Fibroblast of skin of left quadriceps (primary cell): ENCODE measurements at regions not wholly inside any gene's neighbourhood (a gene's known extent, or its start where the extent isn't known, plus 50 kb on each side); places are given as distances from the start of the nearest gene placed in this dataset.

ENCODE experiments used
- DNase-seq, 2 experiments: peaks; one replicate each; pipeline ENCODE4 v3.0.0-alpha.2; 2013; ENCODE audit warnings: low read depth in 2 of 2

DNA sequence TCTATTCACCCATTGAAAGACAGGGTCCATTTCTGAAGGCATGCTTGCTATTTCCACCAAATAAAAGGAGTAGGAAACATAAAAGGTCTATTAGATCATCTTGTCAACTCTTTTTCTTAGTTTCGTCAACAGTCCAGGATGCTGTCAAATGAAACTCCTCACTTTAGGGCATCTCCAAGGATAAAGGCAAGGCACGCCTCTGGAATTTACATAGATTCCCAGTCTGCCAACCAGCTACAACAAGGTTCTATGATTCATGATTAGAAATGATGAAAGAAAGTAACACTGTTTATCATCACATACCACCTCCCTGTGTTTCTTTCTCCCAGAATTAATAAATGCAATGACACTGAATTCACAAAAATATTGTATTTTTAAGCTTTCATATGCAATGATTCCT lies 636.3 kb downstream of the LTN1 start:
- DNase-seq, result no peak

DNA sequence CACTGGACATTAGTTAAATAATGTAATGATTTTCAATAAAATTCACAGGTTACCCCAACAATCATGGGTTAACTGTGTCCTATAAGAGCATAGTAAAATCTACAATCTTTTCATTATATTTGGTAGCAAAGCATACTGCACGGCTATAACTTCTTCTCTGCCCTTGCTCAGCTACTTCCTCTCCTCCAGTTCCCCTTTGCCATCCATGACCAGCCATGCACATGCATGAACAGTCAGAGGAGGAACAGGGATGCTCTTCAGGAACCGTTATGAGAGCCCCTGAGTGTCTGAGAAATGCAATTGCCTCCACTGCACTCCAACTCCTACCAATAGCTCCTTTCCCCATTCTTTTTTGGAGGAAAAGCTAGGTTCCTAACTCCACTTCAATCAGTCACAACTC lies 646.7 kb downstream of the LTN1 start:
- no peak for DNase-seq

DNA sequence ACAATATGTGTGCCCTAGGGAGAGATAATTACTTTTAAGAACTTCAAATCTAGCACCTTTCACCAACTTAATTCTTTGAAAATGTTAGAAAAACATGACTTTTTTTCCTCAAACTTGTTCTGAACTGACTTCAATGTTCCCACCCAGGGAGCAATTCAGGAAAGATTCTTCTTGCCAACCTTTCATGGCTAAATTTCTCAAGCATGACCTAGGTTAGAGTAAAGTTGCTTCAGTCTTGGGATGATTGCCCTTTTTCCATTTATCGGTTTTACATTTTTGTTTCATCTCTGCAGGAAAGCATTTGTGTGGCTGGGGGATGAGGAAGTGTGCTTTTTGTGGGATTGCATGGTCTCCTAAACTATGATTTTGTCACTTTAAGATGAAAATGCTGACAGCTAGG lies 647.7 kb downstream of the LTN1 start:
- DNase-seq, result no peak

DNA sequence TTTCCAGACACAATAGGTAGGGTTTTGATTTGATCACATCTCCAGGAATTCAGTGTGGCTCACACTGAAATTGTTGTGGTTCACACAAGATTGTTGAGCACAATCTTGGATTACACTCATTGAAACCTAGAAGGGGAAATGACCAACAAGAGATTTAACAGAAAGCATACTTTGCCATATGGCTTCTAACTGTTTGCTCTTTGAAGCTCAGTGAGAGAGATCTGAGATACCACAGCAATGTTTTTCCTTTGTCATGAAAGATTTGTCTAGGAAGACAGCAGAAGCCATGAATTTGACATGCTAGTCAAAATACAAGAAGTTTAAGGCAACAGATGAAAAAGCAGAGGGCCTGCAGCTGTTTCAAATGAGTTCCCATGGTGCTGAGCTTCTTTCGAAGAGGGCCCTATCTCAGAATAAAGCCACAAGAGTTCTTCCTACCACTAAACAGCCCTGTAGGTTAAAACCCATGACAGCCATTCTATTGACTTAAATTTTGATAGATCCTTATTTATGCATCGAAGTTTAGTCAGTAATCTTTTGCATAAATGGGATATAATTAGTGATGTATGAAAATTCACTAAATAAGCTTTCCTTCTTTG lies 650.4 kb downstream of the LTN1 start:
- peak; percentile 42 to 47 for DNase-seq

DNA sequence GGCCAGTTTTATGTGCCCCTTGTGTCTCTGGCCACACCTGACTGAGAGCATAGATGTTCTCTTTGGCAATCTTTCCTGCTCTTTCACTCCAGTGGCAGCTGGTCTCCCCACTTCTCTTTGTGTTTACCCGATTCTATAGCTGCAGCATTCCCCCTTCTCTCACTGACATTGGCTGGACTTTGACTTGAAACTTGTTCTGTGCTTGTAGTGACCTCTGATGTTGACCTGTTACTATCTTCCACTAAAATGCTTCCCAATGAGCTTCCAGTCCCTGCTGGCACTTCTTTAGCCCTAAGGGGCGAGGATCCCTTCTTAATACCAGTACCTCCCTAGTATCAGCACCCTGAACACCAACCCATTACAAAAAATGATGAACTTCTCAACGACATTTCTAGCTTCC lies 653.3 kb downstream of the LTN1 start:
- DNase-seq, result no peak

DNA sequence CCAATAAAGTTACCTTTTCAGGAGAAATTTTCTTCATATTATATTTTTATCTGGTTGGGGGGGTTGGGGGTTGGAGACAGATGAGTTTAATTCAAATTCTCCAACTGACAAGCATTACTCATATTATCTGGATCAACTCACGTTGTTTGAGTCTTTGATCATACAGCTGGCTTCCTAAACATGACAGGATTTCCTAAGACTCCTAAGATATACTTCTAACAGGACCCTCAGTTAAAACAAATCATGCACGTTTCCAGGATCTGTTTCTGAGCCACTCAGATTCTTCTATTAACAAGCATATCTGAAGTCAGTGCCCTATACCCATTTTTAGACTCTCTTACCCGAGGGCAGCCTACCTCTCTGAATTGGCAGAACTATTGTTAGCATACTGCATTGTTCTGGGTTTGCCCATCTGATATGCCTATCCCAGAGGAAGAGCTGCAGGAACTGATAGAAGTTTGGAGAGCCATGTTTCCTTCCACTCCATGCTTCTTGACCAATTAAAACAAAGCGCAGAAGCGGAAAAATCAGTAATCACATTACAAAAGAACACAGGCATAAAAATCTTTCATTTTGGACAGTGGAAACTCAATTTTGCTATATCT lies 653.9 kb downstream of the LTN1 start:
- DNase-seq, result no peak

DNA sequence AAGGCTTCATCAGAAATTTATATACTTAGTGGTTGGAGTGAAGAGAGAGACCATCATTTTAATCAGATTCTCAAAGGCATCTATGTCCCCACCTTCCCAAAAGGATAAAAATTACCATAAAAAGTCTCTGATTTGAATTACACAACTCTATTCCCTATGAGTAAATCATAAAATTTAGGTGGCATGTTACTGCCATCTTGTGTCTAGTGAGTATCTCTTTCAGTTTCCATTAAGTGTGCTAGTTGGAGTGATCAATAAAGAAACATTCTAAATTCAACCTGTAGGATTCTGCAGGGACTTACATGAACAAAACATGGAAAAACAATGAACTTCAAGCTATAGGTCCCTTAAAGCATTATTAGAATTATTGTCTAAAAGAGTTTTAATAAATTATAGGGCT lies 655.4 kb downstream of the LTN1 start:
- DNase-seq, result peak; percentile 66 to 71

DNA sequence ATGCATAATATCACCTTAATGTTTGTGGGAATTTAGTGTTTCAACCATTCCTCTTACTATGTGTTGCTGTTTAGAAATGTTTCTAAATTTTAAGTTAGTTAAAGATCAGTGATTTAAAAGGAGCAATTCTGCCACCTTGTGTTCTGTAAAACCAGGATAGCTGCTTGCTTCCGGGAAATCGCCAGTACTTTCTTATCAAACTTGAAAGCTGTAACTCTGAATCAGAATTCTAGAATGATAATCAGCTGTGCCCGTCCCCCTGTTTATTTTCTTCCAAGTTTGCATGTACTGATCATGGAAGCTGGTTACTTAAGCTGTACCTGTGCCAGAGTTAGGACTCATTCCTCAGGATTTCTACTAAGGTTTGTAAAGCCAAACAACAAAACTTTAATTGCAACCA lies 656.4 kb downstream of the LTN1 start:
- DNase-seq, result peak; percentile 86

DNA sequence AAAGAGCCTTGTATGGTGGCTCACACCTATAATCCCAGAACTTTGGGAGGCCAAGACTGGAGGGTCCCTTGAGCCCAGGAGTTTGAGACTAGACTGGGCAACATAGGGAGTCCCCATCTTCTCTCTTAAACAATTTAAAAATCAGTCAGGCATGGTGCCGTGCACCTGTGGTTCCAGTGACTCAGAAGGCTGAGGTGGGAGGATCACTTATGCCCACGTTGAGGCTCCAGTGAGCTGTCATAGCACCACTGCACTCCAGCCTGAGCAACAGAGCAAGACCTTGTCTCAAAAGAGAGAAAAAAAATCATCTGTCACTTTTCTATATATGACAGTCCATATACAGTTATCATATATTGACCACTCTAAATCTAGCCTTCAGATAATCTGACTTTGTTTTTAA lies 658.3 kb downstream of the LTN1 start:
- DNase-seq, result no peak

DNA sequence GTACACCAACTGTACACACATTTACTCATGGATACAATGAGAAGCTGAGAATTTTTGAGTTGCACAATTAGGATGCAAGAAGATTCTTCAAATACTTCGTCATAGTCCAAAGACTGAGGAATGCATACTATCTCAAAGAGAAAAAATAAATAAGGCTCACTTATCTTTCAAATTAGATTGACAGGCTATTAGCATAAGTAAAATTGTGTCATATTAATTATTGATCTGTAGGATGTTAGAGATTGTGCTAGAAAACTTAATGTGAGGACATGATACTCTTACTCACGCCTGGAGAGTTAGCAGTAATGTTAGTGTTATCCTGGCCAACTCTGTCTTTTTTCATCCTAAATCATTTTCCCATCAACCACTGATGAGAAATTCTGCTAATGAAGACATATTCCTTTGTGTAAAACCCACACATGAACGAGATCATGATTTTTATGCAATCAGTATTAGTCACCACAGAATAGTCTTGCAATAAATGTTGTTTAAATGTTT lies 659.0 kb downstream of the LTN1 start:
- peak; percentile 67 for DNase-seq

DNA sequence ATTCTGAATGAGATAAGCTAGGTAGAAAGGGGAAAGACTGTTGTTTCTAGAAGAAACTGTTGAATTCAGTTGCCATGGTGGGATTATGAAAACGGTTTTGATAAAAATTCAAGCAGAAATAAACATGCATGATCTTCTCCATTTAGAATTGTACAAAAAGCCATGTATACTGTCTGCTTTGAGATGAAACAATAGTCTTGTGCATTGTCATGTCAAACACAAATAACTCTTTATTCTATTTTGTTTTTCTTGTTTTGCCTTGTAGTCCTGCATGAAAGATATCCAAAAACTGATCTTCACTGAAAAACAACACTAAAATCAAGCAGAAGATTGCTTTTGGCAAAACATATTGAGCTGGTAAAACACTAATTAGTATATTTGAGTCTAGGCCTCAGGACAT lies 659.9 kb downstream of the LTN1 start:
- DNase-seq, result no peak

DNA sequence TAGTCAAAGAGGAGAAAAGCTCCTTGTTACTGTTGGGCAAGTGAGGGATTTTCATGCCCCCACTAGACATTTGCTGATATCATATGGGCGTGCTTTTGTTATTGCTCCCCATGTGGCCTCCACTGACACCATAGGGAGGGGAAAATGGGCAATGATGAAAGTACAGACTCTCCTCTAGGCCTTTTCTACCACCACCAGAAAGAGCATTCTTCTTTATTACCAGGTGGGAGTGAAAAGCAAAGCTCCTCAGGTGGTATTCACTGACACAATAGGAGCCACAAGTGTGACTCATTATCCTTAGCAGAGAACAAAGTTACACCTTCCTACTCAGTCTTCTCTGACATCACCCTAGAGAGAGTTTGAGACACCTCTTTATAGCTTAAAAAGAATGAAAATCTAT lies 667.1 kb downstream of the LTN1 start:
- DNase-seq, result no peak

DNA sequence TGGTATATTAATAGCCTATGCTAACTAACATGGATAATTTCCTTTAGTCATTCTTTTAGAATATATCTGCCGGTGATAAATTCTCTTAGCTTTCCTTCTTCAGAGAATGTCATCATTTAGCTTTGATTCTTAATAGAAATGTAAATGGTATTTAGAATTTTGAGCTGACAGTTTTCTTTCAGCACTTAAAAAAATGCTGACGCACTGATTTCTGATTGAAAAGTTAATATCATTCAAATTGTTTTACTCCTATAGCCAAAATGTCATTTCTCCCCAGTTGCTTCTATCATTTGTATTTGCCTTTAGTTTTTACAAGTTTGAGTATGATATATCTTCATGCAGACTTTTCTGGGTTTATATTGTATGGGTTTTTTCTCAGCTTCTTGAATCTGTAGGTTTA lies 668.0 kb downstream of the LTN1 start:
- DNase-seq, result no peak

DNA sequence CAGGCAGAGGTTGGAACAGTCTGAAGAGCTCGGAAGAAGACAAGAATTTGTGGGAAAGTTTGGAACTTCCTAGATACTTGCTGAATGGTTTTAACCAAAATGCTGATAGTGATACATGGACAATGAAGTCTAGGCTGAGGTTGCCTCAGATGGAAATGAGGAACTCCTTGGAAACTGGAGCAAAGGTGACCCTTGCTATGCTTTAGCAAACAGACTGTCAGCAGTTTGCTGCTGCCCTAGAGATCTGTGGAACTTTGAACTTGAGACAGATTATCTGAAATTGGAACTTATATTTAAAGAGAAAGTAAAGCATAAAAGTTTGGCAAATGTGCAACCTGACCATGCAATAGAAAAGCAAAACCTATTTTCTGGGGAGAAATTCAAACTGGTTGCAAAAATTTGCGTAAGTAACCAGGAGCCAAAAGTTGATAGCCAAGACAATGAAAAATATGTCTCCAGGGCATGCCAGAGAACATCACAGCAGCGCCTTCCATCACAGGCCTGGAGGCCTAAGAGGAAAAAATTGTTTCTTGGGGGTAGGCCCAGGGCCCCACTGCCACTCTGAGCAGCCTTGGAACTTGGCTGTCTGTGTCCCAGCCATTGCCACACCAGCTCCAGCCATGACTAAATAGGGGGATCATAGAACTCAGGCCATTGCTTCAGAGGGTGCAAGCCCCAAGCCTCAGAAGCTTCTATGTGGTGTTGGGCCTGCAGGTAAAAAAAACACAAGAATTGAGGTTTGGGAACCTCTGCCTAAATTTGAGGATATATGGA lies 675.3 kb downstream of the LTN1 start:
- DNase-seq, result no peak

DNA sequence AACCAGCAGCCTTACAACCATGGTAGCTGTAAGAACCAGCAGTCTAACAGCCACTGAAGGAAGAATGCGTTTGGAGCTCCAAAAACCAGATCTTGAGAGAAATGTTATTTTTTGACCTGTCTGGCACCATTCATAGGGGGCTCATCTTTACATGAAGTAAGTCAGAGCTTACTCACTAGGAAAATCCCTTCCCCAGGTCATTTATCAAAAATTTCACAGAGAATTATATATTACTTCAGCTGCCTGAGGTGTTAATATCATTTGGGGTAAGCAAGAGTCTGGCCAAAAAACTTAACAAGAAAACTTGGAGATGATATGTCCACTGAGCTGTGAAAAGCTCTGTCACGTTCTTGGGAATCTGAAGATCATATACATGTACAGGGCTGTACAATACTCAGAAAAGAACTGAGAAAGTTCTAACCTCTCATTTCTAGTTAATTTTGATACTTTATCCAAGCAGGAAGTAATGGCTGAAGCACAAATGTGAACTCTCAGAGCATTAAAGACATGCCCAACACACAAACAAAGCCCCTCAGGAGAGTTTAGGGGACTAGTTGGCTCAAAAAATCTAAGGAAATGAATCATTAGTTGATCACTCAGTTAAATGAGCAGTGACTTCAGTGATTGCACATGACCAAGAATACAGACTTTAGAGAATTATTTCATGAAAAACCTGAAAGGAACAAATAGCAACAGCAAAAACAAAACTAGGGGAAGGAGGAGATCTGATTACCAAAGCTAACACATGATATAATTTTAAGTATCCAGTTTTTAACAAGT lies 681.1 kb downstream of the LTN1 start:
- no peak for DNase-seq

DNA sequence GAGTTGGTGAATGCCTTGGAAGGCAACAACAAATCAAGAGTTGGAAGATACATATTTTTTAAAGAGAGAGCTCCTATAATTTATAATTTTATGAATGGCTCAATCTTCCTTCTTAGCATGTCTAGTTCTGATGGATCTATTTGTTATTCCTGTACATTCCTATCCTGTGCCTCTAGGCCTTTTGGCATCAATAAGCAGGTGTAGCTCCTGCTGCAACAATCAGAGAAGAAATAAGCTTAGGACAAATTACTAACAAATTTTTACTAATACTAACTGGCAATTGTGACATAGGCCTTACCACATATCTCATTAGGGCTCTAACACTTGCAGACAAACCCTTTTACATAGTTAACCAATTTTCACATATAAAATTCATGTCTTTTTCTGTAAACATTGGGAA lies 682.0 kb downstream of the LTN1 start:
- DNase-seq, result no peak

DNA sequence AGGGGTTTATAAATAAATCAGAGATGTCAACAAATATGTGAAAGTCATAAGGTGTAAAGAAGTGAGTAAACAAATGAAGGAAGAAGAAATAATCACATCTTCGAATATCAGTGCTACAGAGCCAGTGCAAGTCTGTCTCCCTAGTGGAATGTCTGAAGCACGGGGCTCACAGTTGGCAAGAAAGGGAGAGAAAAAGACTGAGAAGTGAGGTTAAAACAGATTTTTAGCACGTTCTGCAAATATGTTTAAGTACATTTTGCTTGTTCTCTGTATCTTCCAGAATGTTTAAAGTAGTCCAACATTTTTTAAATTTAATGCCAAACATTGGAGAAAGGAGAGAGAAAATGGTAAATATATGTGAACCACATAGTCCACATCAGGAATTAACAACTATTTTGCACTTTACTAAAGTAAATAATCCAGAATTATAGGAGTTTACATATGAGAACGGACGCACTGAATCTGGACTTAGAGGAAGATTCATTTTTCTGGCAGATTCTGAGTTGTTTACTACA lies 682.4 kb downstream of the LTN1 start:
- no peak for DNase-seq

DNA sequence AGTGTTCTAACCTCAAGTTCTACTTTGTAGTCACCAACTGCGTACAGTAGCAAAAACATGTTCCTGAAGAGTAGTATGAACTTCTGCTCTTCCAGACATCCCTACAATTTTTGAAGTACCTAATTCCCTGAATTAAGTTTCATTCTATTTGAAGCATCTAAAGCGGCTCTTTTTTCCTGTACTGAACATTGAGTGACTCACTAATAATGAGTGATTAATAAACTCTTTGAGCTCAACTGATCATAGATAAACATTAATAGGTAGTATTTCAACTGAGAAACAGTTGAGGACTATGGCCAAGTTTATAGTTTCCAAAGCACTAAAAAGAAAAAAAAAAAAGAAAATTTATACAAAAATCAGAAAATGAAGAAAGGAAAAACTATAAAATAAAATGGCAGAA lies 683.1 kb downstream of the LTN1 start:
- no peak for DNase-seq

DNA sequence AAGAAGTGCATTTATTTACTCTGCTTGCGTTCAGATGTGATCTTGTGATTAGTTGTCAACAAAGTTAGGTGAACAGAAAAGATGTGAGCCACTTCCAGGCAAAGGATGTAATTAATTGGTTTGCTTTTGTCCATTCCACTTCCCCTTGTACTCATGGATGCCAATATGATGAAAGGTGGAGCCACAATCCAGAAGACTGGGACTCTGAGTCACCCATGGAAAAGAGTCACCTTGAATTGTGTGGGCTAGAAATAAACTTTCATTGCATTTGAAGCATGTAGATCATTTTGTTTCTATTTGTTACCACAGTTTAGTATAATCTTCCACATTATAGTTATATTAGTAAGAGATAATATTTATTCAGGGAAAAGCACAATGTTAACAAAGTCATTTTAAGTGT lies 684.2 kb downstream of the LTN1 start:
- DNase-seq, result no peak

DNA sequence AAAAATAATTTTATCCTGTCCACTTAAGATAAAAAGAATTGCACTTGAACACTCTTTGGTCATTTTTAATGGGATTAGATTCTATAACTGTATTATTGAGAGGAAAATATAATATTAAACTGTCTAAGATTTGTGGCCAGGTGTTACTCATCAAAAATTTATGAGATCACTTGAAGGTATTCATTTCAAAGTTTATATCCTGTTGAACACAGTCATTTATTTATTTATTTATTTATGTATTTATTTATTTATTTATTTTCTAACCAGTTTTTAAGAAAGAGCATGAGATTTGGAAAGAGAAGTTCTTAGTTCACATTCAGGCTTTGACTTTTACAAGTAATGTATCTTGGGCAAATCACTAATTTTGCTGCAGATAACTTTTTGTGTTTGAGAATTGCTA lies 692.7 kb downstream of the LTN1 start:
- no peak for DNase-seq

DNA sequence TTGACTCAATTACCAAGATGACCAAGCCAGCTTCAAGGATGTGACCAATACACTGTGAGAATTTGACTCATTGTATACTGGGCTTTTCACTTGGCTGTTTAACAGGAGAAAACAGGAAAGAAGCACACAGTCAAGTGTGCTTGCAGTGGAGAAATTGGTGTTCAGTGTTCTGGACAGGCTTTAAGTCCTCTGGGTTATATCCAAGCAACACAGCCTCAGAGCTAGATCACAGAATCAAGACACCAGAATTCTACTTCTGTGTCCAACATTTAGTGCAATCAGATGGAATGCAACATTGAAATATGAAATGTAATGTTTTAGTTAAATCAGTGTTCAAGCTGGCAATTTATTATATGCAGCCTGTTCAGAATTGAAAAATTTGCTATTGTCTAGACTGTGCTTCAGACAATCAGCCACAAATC lies 694.4 kb downstream of the LTN1 start:
- DNase-seq, result no peak

DNA sequence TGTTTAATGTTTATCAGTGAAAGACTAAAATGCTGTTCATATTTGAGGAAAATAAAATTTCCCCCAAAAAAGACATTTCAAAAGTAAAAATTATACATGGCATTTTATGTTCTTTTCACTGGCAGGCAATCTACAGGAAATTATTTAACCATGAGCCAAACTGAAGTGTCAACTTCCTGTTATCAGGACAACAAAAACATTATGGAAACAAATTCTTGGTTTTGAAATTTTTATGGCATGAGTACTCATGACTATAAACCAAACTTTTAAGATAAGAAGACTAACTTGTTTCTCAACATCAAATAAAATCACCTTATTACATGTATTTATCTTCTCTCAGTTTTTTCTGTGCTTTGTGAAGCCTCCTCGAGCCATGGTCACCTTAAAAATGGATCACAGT lies 698.6 kb downstream of the LTN1 start:
- no peak for DNase-seq
